Spinal cord (tissue), 1 donor: ENCODE measurements at regions not wholly inside any gene's neighbourhood (a gene's known extent, or its start where the extent isn't known, plus 50 kb on each side); places are given as distances from the start of the nearest gene placed in this dataset. TPM values are rescaled to one million over a fixed set of nuclear protein-coding genes. Genes with fewer than 3 reads are reported as not detected.

Source experiments
- small RNA-seq: library from RNA; depleted of rRNA; stranded (forward); fragments of <200 nt; gene quantifications from one replicate; pipeline ENCODE3, GENCODE V24; 2014; ENCODE audit warnings: low replicate concordance

Small RNA genes in the stretch of these regions (small RNA-seq; reads per million reads assigned to genes)
- gene EZH2P1 (not detected), gene MIR802 (not detected)
